GM12892 (cell line): ENCODE measurements at regions not wholly inside any gene's neighbourhood (a gene's known extent, or its start where the extent isn't known, plus 50 kb on each side); places are given as distances from the start of the nearest gene placed in this dataset.

Experiments
- DNase-seq: peaks from one replicate; pipeline ENCODE4 v3.0.0; 2011; ENCODE audit not compliant: insufficient read length
- FAIRE-seq: peaks from 2 replicates; lab custom pipeline; 2011; peaks lifted over from hg19 to GRCh38; lab: Jason Lieb, UNC
- POLR2A ChIP-seq: IDR thresholded peaks from 2 replicates; pipeline ENCODE4 v1.6.1; 2011; ENCODE audit warnings: low read depth, low read length, control low read depth
- POLR2AphosphoS5 ChIP-seq: IDR thresholded peaks from 2 replicates; pipeline ENCODE4 v1.6.1; 2011; ENCODE audit warnings: low read depth, low read length, control low read depth
- TAF1 ChIP-seq: IDR thresholded peaks from 2 replicates; pipeline ENCODE4 v1.6.1; 2011; ENCODE audit warnings: low read depth, mild to moderate bottlenecking, control low read depth, low read length, borderline replicate concordance

DNA sequence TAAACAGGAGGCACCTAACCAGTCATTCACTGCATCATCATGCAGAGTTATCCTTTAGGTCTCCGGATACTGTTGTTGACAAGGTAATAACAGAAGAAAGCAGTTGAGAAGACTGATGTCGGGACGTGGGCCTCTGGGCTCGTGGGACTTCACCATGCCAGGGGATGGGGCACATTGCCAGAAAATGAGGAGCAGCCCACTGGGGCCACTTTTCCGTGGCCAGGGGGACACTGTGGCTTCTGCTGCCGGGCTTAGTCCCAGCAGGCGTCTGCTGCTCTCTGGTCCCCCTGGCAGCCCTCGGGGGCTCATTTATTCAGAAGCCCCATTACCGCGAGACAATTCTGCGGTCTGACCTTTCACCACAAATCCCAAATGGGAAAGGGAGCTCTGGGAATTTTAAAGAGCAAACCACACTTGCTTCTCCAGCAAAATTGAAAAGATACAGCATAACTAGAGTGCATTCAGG lies 201.2 kb downstream of the DAD1 start:
- TF ChIP-seq POLR2A = no peak
- no peak for TF ChIP-seq POLR2AphosphoS5
- no peak for TF ChIP-seq TAF1
- no peak for DNase-seq
- no peak for FAIRE-seq

DNA sequence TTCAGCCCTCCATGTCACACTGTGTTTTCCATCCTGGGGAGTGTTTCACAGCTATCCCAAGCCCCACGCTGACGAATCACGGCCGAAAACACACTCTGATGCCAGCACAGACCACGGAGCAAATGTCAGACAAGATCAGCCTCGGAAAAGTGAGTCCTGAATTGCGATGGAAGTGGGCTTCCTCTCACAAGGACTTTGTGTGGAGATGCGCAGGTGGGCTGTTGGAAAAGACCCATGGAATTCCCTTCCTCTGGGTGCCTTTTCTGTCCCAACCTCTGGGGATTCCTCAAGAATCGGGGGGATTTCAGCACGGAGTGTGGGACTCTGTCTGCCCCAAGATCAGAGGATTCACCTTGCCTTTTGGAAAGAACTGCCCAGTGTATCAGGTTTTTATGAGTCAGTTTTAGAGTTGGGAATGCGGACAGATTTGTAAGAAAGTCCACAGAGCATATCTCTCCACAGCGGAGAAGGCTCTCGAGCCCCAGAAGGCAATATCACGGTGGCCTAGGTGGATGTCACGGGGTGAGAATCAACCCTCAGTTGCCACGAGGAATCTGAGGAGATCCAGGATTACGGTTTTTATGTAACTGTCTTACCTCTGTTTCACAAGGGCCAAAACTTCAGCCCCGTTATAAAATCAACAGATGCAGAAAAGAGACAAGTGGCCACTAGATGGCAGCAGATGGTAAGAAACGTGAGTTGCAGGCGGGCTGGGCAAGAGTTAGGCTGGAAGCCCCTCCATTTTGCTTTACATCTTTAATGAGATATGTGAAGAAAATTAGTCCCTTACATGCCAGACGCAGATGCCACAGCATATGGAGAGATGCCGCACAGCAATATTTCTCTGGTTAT lies 201.9 kb downstream of the DAD1 start:
- FAIRE-seq (peak; percentile 83), DNase-seq (peak; percentile 44)

DNA sequence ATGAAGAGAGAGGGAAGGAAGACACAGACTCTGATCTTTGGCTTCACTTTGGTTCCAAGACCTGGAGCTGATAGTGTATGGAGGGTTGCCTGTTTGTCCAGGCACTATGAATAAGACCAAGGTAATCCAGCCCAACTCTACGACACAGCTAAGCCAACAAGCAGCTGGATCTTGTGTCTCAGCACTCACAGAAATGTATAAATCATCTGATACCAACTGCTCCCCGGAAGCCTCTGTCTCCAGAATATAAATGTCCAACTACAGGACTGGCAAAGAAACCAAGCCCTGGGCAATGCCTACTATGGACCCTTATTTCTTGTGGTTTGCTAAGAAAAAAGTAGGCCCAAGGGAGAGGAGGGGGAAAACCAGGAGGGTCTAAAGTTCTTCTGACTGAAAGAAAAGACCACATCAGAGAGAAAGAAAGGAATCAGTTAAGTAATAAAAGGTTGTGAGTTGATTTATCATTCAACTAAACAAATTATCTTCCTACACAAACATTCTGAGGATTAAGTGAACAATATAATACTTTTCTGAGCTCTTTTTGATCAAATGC lies 204.0 kb downstream of the DAD1 start:
- no peak for FAIRE-seq
- no peak for TF ChIP-seq TAF1
- TF ChIP-seq POLR2A = no peak; the same call in none of the 2 replicates
- no peak for TF ChIP-seq POLR2AphosphoS5
- no peak for DNase-seq

More for the DNA sequence above, 201.9 kb downstream of the DAD1 start:
- TF ChIP-seq POLR2AphosphoS5 (no peak), POLR2A (no peak), TAF1 (no peak)

DNA sequence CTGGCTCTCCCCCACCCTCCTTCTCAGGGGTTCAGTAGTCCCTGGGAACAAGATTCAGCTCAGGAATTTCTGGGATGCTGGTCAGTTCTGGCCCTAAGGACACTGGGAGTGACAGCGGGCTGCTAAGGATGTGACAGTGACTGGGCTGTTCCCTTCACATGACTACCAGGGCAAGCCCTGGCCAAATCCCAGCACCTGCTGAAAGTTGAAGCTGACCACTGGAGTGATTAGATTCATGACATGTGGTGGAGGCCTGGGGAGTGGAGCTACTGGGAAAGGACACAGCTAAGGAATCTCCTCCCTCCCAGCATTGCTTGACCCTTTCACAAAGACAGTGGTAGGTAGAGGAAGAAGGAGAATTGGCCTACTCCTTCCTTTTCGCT lies 204.9 kb downstream of the DAD1 start:
- DNase-seq = no peak
- FAIRE-seq = no peak
- TF ChIP-seq TAF1 (no peak), POLR2AphosphoS5 (no peak), POLR2A (no peak)

DNA sequence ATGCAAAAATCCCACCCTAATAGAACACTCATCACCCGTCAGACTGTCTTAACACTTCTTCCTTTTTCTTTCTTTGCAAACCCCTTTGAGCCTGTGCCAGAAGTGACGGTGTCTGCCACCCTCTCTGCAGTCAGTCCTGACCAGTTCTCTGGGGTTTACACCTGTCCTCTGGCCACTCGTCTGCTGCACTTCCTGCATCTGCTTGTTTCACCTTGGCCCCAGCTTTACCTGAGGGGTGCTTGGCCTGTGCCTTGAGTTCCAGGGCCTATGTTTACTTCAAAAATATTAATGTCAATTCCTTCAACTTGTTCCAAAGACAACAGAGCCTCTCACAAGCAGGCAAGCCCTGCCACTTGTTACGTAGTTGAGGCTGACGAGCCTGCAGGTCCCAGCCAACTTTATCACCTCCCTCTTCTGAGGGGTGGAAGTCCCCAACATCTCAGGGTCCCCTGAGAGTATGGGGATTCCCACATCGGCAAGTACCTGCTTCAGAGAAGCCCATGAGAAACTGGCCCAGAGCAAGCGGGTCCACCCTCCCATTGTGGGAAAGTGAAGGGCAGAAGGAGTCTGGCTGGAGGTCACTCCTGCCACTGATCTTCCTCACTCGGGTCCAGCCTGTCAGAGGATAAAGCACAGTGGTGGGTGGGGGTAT lies 205.4 kb downstream of the DAD1 start:
- FAIRE-seq = peak; percentile 89
- peak; percentile 61 for TF ChIP-seq POLR2A
- TF ChIP-seq POLR2AphosphoS5 = 0 out of 2 replicates have a peak, but pooled peaks have one; percentile 33
- no peak for TF ChIP-seq TAF1
- no peak for DNase-seq

DNA sequence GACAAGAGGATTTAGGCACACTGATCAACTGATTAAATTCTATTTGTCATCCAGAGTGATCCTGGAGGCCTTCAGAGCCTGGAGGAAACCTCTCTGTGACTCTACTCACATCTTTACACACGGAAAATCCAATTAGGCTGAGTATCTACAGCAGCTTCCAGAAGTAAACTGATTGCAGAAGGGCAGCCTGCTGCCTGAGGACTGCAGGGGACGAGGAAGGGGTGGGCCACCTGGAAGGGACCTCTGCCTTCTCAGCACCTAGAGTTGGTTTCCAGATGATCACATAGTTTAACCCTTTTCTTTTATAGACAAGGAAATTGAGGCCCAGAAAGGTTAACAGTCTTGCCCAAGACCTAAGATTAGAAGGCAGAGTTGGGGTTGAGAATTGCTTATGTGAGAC lies 206.1 kb downstream of the DAD1 start:
- no peak for FAIRE-seq
- TF ChIP-seq POLR2AphosphoS5 (no peak), POLR2A (0 out of 2 replicates have a peak, but pooled peaks have one; percentile 1)
- DNase-seq = no peak

DNA sequence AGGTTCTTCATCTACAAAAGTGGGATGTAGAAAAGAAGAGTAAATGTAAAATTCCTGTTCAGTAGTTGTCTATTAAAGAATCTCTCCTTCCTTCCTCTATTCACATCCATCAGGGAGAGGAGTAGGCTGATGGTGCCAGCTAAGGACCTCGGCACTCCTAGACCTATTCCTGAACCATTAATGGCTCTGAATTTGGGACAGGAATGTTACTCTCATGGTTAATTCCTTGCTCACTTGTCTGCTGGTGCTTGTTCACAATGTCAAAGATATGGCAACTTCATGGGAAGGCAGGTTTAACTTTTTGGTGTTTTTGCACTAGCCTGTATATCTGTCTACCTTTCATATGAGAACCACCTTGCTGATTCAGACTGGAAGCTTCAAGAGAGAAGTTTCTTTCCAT lies 206.6 kb downstream of the DAD1 start:
- FAIRE-seq (peak; percentile 85), DNase-seq (no peak)
- TF ChIP-seq POLR2AphosphoS5 (0 out of 2 replicates have a peak, but pooled peaks have one; percentile 36), POLR2A (peak; percentile 48; the same call in 1 of the 2 replicates), TAF1 (no peak)

DNA sequence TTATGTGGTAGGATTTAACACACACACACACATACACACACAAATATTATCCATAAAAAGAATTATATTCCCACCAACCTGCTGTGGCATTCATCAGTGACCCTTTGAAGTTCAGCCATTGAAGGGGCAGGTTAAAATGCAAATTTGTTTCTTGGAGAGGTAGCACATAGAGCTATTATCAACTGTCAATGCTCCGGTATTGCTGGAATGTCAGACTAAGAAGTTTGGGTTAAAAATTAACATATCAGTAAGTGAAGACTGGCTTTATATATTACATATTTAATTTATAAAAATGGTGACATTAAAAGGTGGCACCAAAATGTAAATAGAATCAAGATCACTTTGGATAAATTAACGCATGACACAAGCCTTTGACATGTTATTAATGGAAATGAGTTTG lies 207.3 kb downstream of the DAD1 start:
- TF ChIP-seq POLR2AphosphoS5 (no peak), POLR2A (no peak), TAF1 (no peak)
- no peak for FAIRE-seq

DNA sequence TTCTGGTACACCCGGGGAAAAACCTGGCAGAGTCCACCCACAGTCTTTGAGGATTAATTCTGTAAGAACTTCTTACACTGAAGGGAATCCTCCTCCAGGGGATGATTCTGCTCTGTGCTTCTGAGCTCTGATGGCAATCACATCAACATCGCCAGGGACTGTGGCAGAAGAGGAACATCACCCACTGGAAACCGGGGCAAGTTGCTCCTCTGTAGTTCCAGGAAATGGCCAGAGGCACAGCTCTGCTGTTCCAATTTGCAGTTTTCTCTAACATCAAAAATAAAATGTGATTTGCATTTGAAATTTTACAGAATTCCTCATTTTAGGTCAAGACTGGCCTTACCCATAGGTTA lies 207.6 kb downstream of the DAD1 start:
- TF ChIP-seq TAF1 (no peak), POLR2AphosphoS5 (no peak), POLR2A (no peak)
- DNase-seq = no peak
- peak; percentile 79 for FAIRE-seq

More for the DNA sequence above, 207.3 kb downstream of the DAD1 start:
- no peak for DNase-seq

DNA sequence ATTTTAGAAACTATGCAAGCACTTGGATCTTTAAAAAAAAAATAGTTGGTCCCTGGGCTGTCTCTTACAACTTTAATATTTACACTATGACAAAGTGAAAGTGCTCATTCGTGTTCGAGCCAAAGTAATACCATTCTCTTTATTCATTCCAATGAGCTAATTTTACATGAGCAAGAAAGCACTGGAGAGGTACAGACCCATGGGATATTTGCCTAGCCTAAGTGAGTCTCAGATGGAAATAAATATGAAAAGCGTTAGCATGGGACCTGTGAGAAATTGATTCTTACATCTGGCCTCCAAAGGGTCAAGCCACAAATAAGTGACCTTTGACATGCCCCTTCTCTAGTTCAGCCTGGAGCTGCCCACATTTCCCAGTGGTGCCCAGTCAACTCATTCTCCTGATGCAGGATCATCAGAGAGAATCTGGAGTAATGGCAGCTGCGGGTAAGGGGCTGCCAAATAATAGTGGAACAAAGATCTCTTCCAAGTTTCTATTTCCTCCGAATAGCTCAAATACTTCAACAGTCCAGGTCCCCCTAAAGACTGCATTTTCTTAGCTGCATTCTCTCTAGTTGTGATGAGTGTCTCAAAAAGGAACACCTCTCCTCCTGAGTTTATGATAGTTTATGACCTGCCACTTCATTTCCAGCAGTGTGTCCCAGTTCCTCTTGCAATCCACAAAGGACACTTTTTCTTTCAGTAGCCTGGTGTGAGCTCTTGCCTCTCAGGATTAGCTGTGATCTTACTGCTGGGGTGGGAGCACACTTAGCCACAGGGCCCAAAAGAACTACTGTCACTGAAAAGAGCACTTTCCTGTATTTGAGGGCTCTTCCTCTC lies 208.2 kb downstream of the DAD1 start:
- DNase-seq (no peak), FAIRE-seq (no peak)
- TF ChIP-seq POLR2AphosphoS5 (0 out of 2 replicates have a peak, but pooled peaks have one; percentile 22), POLR2A (no peak), TAF1 (no peak)
